RCC 7860 (cell line): ENCODE measurements at regions not wholly inside any gene's neighbourhood (a gene's known extent, or its start where the extent isn't known, plus 50 kb on each side); places are given as distances from the start of the nearest gene placed in this dataset.

ENCODE experiments used
- DNase-seq: peaks from one replicate; pipeline ENCODE4 v3.0.0-alpha.2; 2015; ENCODE audit warnings: low spot score
- FAIRE-seq: peaks from 2 replicates; lab custom pipeline; 2012; peaks lifted over from hg19 to GRCh38; lab: Jason Lieb, UNC

GRCh38 chr17:36727577-36727976 is 126.2 kb downstream of the MRM1 start:
- FAIRE-seq, result no peak
- no peak for DNase-seq

GRCh38 chr17:36728030-36728991 is 126.9 kb downstream of the MRM1 start:
- FAIRE-seq, result no peak
- no peak for DNase-seq

GRCh38 chr17:36730095-36730808 is 128.9 kb downstream of the MRM1 start:
- FAIRE-seq (no peak), DNase-seq (no peak)

GRCh38 chr17:36730857-36731490 is 129.6 kb downstream of the MRM1 start:
- no peak for FAIRE-seq
- DNase-seq, result no peak

- DNase-seq (no peak), FAIRE-seq (no peak)
Measured at GRCh38 chr17:36731811-36732210, 130.4 kb downstream of the MRM1 start.

GRCh38 chr17:36732351-36732750 is 131.0 kb downstream of the MRM1 start:
- FAIRE-seq (no peak), DNase-seq (no peak)

GRCh38 chr17:36736201-36737156 is 135.1 kb downstream of the MRM1 start:
- DNase-seq (no peak), FAIRE-seq (no peak)

GRCh38 chr17:36739208-36739607 is 137.8 kb downstream of the MRM1 start:
- no peak for FAIRE-seq
- DNase-seq, result no peak

- DNase-seq (no peak), FAIRE-seq (no peak)
Measured at GRCh38 chr17:36740157-36740556, 138.8 kb downstream of the MRM1 start.

GRCh38 chr17:36741019-36741902 is 139.9 kb downstream of the MRM1 start:
- no peak for FAIRE-seq
- DNase-seq, result no peak

- DNase-seq (no peak), FAIRE-seq (no peak)
Measured at GRCh38 chr17:36742267-36743000, 141.1 kb downstream of the MRM1 start.

GRCh38 chr17:36743130-36743529 is 141.7 kb downstream of the MRM1 start:
- DNase-seq (no peak), FAIRE-seq (no peak)

- FAIRE-seq, result no peak
Measured at GRCh38 chr17:36746381-36747053, 145.1 kb downstream of the MRM1 start.

GRCh38 chr17:36747861-36748260 is 146.5 kb downstream of the MRM1 start:
- FAIRE-seq, result no peak
- no peak for DNase-seq

More at GRCh38 chr17:36746381-36747053, 145.1 kb downstream of the MRM1 start:
- DNase-seq, result no peak

GRCh38 chr17:36748272-36748671 is 146.9 kb downstream of the MRM1 start:
- FAIRE-seq (no peak), DNase-seq (no peak)

GRCh38 chr17:36749493-36749892 is 148.1 kb downstream of the MRM1 start:
- DNase-seq (no peak), FAIRE-seq (no peak)

- DNase-seq (no peak), FAIRE-seq (no peak)
Measured at GRCh38 chr17:36750316-36750885, 149.0 kb downstream of the MRM1 start.
